Neural cell (in vitro differentiated cells): ENCODE measurements at regions not wholly inside any gene's neighbourhood (a gene's known extent, or its start where the extent isn't known, plus 50 kb on each side); places are given as distances from the start of the nearest gene placed in this dataset.

ENCODE experiments used
- H2AFZ ChIP-seq: fragments of 200-600, 300-800 bp; sonication (generic), shearing (Covaris generic); 2 replicates; pipeline ENCODE4 v1.6.0; 2014; ENCODE audit warnings: low read depth, mild to moderate bottlenecking, antibody characterized with exemption, low read length, moderate library complexity
- H3F3A ChIP-seq: fragments of 200-600 bp; shearing (Covaris generic); 2 replicates; pipeline ENCODE4 v1.6.1; 2016; ENCODE audit warnings: mild to moderate bottlenecking, moderate library complexity, mixed read lengths, antibody characterized with exemption, low read length; ENCODE audit not compliant: insufficient read depth, poor library complexity, severe bottlenecking
- H3K27ac ChIP-seq: fragments of 200-600, 300-800 bp; sonication (generic), shearing (Covaris generic); 2 replicates; pipeline ENCODE4 v1.5.1; 2014; ENCODE audit warnings: mild to moderate bottlenecking, low read length, moderate library complexity
- H3K27me3 ChIP-seq: fragments of 300-800, 200-600 bp; sonication (generic), shearing (Covaris generic); 2 replicates; pipeline ENCODE4 v1.6.0; 2014; ENCODE audit warnings: mild to moderate bottlenecking, low read depth, low read length, moderate library complexity; ENCODE audit not compliant: insufficient read depth
- H3K36me3 ChIP-seq: fragments of 300-800, 200-600 bp; sonication (generic), shearing (Covaris generic); 2 replicates; pipeline ENCODE4 v1.5.1; 2014; ENCODE audit warnings: mild to moderate bottlenecking, antibody characterized with exemption, low read length, moderate library complexity; ENCODE audit not compliant: insufficient read depth
- H3K4me2 ChIP-seq: fragments of 300-800, 200-600 bp; sonication (generic), shearing (Covaris generic); 2 replicates; pipeline ENCODE4 v1.6.0; 2014; ENCODE audit warnings: mild to moderate bottlenecking, low read length
- H3K4me3 ChIP-seq: fragments of 300-800, 200-600 bp; sonication (generic), shearing (Covaris generic); 2 replicates; pipeline ENCODE4 v1.5.1; 2014; ENCODE audit warnings: mild to moderate bottlenecking, low read length, moderate library complexity
- H3K79me2 ChIP-seq: fragments of 200-600 bp; shearing (Covaris generic); replicated peaks from 2 replicates; pipeline ENCODE4 v1.6.0; 2014; ENCODE audit warnings: mild to moderate bottlenecking, low read length, moderate library complexity; ENCODE audit not compliant: insufficient read depth
- H3K9ac ChIP-seq: fragments of 300-800, 200-600 bp; sonication (generic), shearing (Covaris generic); 2 replicates; pipeline ENCODE4 v1.6.1; 2016; ENCODE audit warnings: mild to moderate bottlenecking, low read length, mixed read lengths
- H3K9me2 ChIP-seq: fragments of 200-600 bp; shearing (Covaris generic); 2 replicates; pipeline ENCODE4 v1.6.1; 2016; ENCODE audit warnings: mild to moderate bottlenecking, low read length, mixed read lengths; ENCODE audit not compliant: insufficient read depth
- H3K9me3 ChIP-seq: fragments of 200-600, 300-800 bp; sonication (generic), shearing (Covaris generic); 2 replicates; pipeline ENCODE4 v1.6.1; 2016; ENCODE audit warnings: mild to moderate bottlenecking, mixed run types, low read length, moderate library complexity, mixed read lengths
- H4K20me1 ChIP-seq: fragments of 200-600 bp; shearing (Covaris generic); 2 replicates; pipeline ENCODE4 v1.6.1; 2016; ENCODE audit warnings: mild to moderate bottlenecking, mixed run types; ENCODE audit not compliant: insufficient read depth
- CTCF ChIP-seq: fragments of 450-650 bp; IDR thresholded peaks from 2 replicates; pipeline ENCODE4 v1.5.1; 2014; ENCODE audit warnings: antibody characterized with exemption, mild to moderate bottlenecking, moderate library complexity; ENCODE audit not compliant: poor library complexity, severe bottlenecking
- EP300 ChIP-seq: fragments of 450-650 bp; conservative IDR thresholded peaks from 2 replicates; pipeline ENCODE4 v1.6.1; 2014; ENCODE audit warnings: antibody characterized with exemption, mild to moderate bottlenecking, moderate library complexity; ENCODE audit not compliant: poor library complexity, severe bottlenecking
- EZH2 ChIP-seq: fragments of 200-600, 300-800 bp; shearing (Covaris generic), sonication (generic); IDR thresholded peaks from 2 replicates; pipeline ENCODE4 v1.6.1; 2014; ENCODE audit warnings: antibody characterized with exemption, low read length, borderline replicate concordance, mild to moderate bottlenecking; ENCODE audit not compliant: insufficient read depth, poor library complexity, severe bottlenecking
- MXI1 ChIP-seq: fragments of 450-650 bp; conservative IDR thresholded peaks from 2 replicates; pipeline ENCODE4 v1.6.1; 2014; ENCODE audit warnings: antibody characterized with exemption, mild to moderate bottlenecking; ENCODE audit not compliant: poor library complexity, severe bottlenecking
- POLR2AphosphoS5 ChIP-seq: IDR thresholded peaks from 2 replicates; pipeline ENCODE4 v1.6.1; 2012
- RAD21 ChIP-seq: fragments of 450-650 bp; conservative IDR thresholded peaks from 2 replicates; pipeline ENCODE4 v1.6.1; 2014; ENCODE audit warnings: antibody characterized with exemption, mild to moderate bottlenecking, moderate library complexity
- REST ChIP-seq: IDR thresholded peaks from 2 replicates; pipeline ENCODE4 v1.6.1; 2012; ENCODE audit warnings: borderline replicate concordance
- SMC3 ChIP-seq: fragments of 450-650 bp; conservative IDR thresholded peaks from 2 replicates; pipeline ENCODE4 v1.6.1; 2014; ENCODE audit warnings: antibody characterized with exemption, mild to moderate bottlenecking, moderate library complexity; ENCODE audit not compliant: poor library complexity
- TAF1 ChIP-seq: IDR thresholded peaks from 2 replicates; pipeline ENCODE4 v1.6.1; 2012; ENCODE audit warnings: low read depth

DNA sequence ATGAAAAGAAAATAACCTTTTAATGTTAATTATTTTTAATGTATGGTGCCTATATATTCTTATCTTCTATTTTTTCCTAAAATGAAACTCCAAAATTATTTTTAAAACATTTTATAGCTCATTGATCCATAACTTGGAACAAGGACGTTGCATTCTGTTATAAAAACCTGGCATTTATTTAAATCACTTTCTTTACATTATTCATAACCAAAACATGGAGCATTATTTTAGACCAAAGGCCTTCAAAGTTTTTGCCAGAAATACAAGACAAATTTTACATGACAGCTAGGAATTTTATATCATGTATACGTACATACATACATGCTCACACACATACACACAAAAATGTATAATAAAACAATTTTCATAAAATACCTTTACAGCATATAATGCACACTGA is 259.8 kb downstream of the QDPR start:
- Histone ChIP-seq H3K27ac (no peak overlapping the region), H3K4me2 (no peak overlapping the region), H3K4me3 (no peak overlapping the region)

DNA sequence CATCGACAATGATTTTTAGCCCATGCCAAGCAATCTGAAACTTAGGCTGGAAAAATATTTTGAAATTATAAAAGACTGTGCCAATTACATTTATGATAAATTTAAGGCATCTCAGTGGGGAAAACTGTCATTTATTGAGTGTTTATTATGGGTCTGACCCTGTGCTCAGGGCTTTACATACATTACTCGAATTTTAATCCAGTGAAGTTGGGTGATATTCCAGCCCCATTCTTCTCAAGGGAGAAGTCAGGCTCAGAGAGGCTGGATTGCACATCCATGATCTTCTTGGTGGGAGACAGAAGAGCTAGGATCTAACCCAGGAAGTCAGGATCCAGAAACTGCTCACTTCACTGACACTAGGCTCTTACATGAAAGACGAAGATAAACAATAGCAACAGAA is 260.8 kb downstream of the QDPR start:
- Histone ChIP-seq H2AFZ (no peak overlapping the region), H3F3A (no peaks in the 10 kb centered on the region), H3K36me3 (no peaks in the 10 kb centered on the region), H4K20me1 (no peaks in the 10 kb centered on the region), H3K9me2 (no peaks in the 10 kb centered on the region), H3K4me3 (no peak overlapping the region), H3K27me3 (no peaks in the 10 kb centered on the region), H3K79me2 (no peaks in the 10 kb centered on the region), H3K9ac (no peak overlapping the region), H3K27ac (no peak overlapping the region), H3K4me2 (no peak overlapping the region), H3K9me3 (no peaks in the 10 kb centered on the region)
- TF ChIP-seq TAF1: no peak

More for the DNA sequence above, 259.8 kb downstream of the QDPR start:
- TF ChIP-seq RAD21 (no peak), POLR2AphosphoS5 (no peak), REST (no peak), SMC3 (no peak), TAF1 (no peak), EZH2 (no peak), EP300 (no peak), MXI1 (no peak), CTCF (no peak)
- H3K79me2 ChIP-seq: no peaks in the 10 kb centered on the region
- no peak overlapping the region for H2AFZ ChIP-seq
- H4K20me1 ChIP-seq: no peaks in the 10 kb centered on the region
- H3K9me2 ChIP-seq: no peaks in the 10 kb centered on the region
- no peak overlapping the region for H3K9ac ChIP-seq
- no peaks in the 10 kb centered on the region for H3F3A ChIP-seq
- H3K27me3 ChIP-seq: no peaks in the 10 kb centered on the region
- no peaks in the 10 kb centered on the region for H3K36me3 ChIP-seq
- no peaks in the 10 kb centered on the region for H3K9me3 ChIP-seq

DNA sequence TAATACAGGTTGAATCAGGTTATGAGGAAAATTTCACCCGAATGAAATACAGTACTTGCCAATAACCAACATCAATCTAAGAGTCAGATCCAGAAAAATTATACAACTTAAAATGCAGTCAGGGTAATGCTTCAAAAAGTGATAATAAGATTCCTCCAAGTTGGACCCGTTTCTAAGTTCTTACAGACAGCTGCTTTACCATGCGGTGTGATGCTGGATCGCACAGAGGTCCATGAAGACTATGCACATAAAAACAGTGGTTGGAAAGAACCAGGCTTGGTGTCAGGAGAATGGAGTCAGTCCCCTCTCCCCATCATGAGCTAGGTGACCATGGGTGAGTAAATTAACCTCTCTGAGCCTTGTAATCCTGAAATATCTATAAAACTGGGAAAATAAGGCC is 261.3 kb downstream of the QDPR start:
- H2AFZ ChIP-seq: no peak overlapping the region
- no peaks in the 10 kb centered on the region for H3K9me2 ChIP-seq
- H3K4me2 ChIP-seq: no peak overlapping the region
- H3K4me3 ChIP-seq: no peak overlapping the region
- H3F3A ChIP-seq: no peaks in the 10 kb centered on the region
- H3K27me3 ChIP-seq: no peaks in the 10 kb centered on the region
- no peak overlapping the region for H3K27ac ChIP-seq
- no peaks in the 10 kb centered on the region for H3K36me3 ChIP-seq
- H3K9ac ChIP-seq: no peak overlapping the region
- H3K9me3 ChIP-seq: no peaks in the 10 kb centered on the region
- no peaks in the 10 kb centered on the region for H3K79me2 ChIP-seq
- TF ChIP-seq TAF1: no peak
- no peak for TF ChIP-seq MXI1
- TF ChIP-seq RAD21: no peak
- TF ChIP-seq EZH2: no peak
- no peak for TF ChIP-seq EP300
- no peak for TF ChIP-seq SMC3
- TF ChIP-seq CTCF: no peak
- no peak for TF ChIP-seq POLR2AphosphoS5
- TF ChIP-seq REST: no peak
- no peaks in the 10 kb centered on the region for H4K20me1 ChIP-seq
